Heart left ventricle (tissue), 13 donors: ENCODE measurements at regions not wholly inside any gene's neighbourhood (a gene's known extent, or its start where the extent isn't known, plus 50 kb on each side); places are given as distances from the start of the nearest gene placed in this dataset.

Experiments
- CTCF ChIP-seq, 12 donors: fragments of 200-600 bp; sonication (generic) in 4 of 12; IDR thresholded peaks; one replicate each; pipeline versions ENCODE4 v1.5.0 to v1.8.0; 2018 to 2022; ENCODE audit warnings: antibody characterized with exemption in 12 of 12, mild to moderate bottlenecking in 5 of 12
- POLR2A ChIP-seq, 2 donors: fragments of 450-650 bp; IDR thresholded peaks; one replicate each; pipeline ENCODE4 v1.6.1; 2017; ENCODE audit warnings: antibody characterized with exemption in 2 of 2, mild to moderate bottlenecking in 2 of 2, moderate library complexity in 2 of 2
- donor health status: ischemic (EF 13 %, LVEDD 7.1; RV severe dilation, severe dysfunction).
- donor health status: DM: no; HTN: yes; CAD: no.
- donor health status: DM: no; HTN: no; CAD: no.
- donor health status: ischemic (EF 25% LVEDD 6.9; RV normal size, moderate dysfunction).
- donor health status: ischemic (EF 25% LVEDD 5.7; RV mildly dilated, moderate dysfunction).
- donor health status: ischemic (EF 35%, LVEDD 5.7; RV mildly dilated, moderate dysfunction).
- donor health status: nonischemic (EF 11% LVEDD 7.7; RV severe dilation, severe dysfunction).
- donor health status: DM: yes; HTN: yes; CAD: no.
- donor health status: PGD.
- donor health status: ischemic (EF 29% LVEDD 5.4; RV normal size, mild dysfunction).
- donor health status: nonischemic (EF 23%, LVEDD 6.1; RV moderate dilation, normal function).

DNA sequence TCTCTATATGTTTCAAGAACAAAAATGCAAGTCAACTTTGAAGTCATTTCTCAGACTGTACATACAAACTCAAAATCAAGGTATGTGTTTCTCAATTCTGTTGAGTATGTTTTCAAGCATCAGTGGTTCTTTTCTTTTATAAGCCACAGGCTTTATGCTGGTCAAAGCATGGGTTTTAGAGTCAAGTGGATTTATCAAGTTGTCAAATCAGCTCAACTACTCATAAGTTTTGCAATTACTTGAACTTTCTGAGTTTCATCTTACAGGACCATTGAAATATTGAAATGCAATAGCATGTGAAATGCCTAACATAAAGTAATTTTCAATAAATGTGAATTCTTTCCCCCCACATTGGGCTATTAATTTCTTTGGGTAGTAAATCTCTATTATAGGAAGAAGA lies 239.9 kb upstream of the DKK2 start:
- TF ChIP-seq POLR2A (IDR thresholded peaks at IDR 0.05) = no peak
- TF ChIP-seq CTCF (IDR thresholded peaks at IDR 0.05) = no peak
